NOMO-1 treated with DMSO at 0.1 percent for 48 hours (cell line): ENCODE measurements at regions not wholly inside any gene's neighbourhood (a gene's known extent, or its start where the extent isn't known, plus 50 kb on each side); places are given as distances from the start of the nearest gene placed in this dataset.

Experiments
- DNase-seq: peaks from one replicate; lab custom pipeline; 2025; ENCODE audit not compliant: unreplicated experiment; lab: John Stamatoyannopoulos, UW

- no peak for DNase-seq
Measured at GRCh38 chr12:67211494-67211893, 57.7 kb upstream of the CAND1 start.

- DNase-seq: no peak
Measured at GRCh38 chr12:67217647-67218046, 51.5 kb upstream of the CAND1 start.
